Hematopoietic multipotent progenitor cell treated with erythropoietin and hydrocortisone succinate and interleukin-3 and kit ligand, for 6 days (in vitro differentiated cells): ENCODE measurements at regions not wholly inside any gene's neighbourhood (a gene's known extent, or its start where the extent isn't known, plus 50 kb on each side); places are given as distances from the start of the nearest gene placed in this dataset.
"Not testable (repeated sequence)": the region's sequence is repeated elsewhere in the genome, so short reads cannot be mapped to it uniquely, and the experiment has no call there.

Experiments
- DNase-seq: peaks from one replicate; pipeline ENCODE4 v3.0.0-alpha.2; 2015

GRCh38 chr3:177803500-177803899, 606.2 kb upstream of the TBL1XR1 start:
- no peak for DNase-seq

- DNase-seq = no peak
Measured at GRCh38 chr3:177804032-177804431, 606.8 kb upstream of the TBL1XR1 start.

- no peak for DNase-seq
Measured at GRCh38 chr3:177804646-177805045, 607.4 kb upstream of the TBL1XR1 start.

GRCh38 chr3:177807150-177807875, 610.0 kb upstream of the TBL1XR1 start:
- no peak for DNase-seq

GRCh38 chr3:177808928-177809478, 611.7 kb upstream of the TBL1XR1 start:
- not testable (repeated sequence) for DNase-seq

- DNase-seq = peak; percentile 36
Measured at GRCh38 chr3:177810162-177810623, 612.9 kb upstream of the TBL1XR1 start.

- DNase-seq = peak; percentile 9
Measured at GRCh38 chr3:177811112-177811511, 613.8 kb upstream of the TBL1XR1 start.

GRCh38 chr3:177811835-177812234, 614.6 kb upstream of the TBL1XR1 start:
- no peak for DNase-seq

GRCh38 chr3:177812492-177812891, 615.2 kb upstream of the TBL1XR1 start:
- DNase-seq = no peak

GRCh38 chr3:177813322-177813721, 616.0 kb upstream of the TBL1XR1 start:
- no peak for DNase-seq

GRCh38 chr3:177816667-177817208, 619.5 kb upstream of the TBL1XR1 start:
- no peak for DNase-seq

- DNase-seq = no peak
Measured at GRCh38 chr3:177817751-177818150, 620.5 kb upstream of the TBL1XR1 start.

GRCh38 chr3:177818712-177819240, 621.5 kb upstream of the TBL1XR1 start:
- no peak for DNase-seq

- DNase-seq = peak; percentile 8
Measured at GRCh38 chr3:177820683-177821316, 623.5 kb upstream of the TBL1XR1 start.

- no peak for DNase-seq
Measured at GRCh38 chr3:177822681-177823096, 625.4 kb upstream of the TBL1XR1 start.

GRCh38 chr3:177823701-177824189, 626.5 kb upstream of the TBL1XR1 start:
- no peak for DNase-seq

- no peak for DNase-seq
Measured at GRCh38 chr3:177824190-177824786, 627.0 kb upstream of the TBL1XR1 start.

GRCh38 chr3:177824841-177825240, 627.6 kb upstream of the TBL1XR1 start:
- DNase-seq = no peak

GRCh38 chr3:177826253-177826652, 629.0 kb upstream of the TBL1XR1 start:
- DNase-seq = no peak

- DNase-seq = no peak
Measured at GRCh38 chr3:177827511-177828207, 630.4 kb upstream of the TBL1XR1 start.

GRCh38 chr3:177828208-177828565, 630.9 kb upstream of the TBL1XR1 start:
- no peak for DNase-seq

- DNase-seq = no peak
Measured at GRCh38 chr3:177830411-177830849, 633.1 kb upstream of the TBL1XR1 start.
